Hepatocyte (in vitro differentiated cells): ENCODE measurements at regions not wholly inside any gene's neighbourhood (a gene's known extent, or its start where the extent isn't known, plus 50 kb on each side); places are given as distances from the start of the nearest gene placed in this dataset.

Experiments
- CTCF ChIP-seq: fragments of 200-600 bp; sonication (generic); IDR thresholded peaks from 2 replicates; pipeline ENCODE4 v1.5.1; 2016; ENCODE audit warnings: antibody characterized with exemption, mild to moderate bottlenecking; ENCODE audit not compliant: poor library complexity
- EZH2 ChIP-seq: fragments of 200-600 bp; sonication (generic); IDR thresholded peaks from 2 replicates; pipeline ENCODE4 v1.6.1; 2016; ENCODE audit warnings: antibody characterized with exemption, mild to moderate bottlenecking, borderline replicate concordance
- EZH2phosphoT487 ChIP-seq: fragments of 200-600 bp; sonication (generic); IDR thresholded peaks from one replicate; pipeline ENCODE4 v1.6.1; 2018; ENCODE audit warnings: antibody characterized with exemption, mild to moderate bottlenecking, low read depth, moderate library complexity; ENCODE audit not compliant: unreplicated experiment, severe bottlenecking

- TF ChIP-seq EZH2 (no peak), CTCF (no peak), EZH2phosphoT487 (no peak)
Observed at GRCh38 chr1:163585796-163586195, 264.0 kb downstream of the NUF2 start.
